Panc1 (cell line): ENCODE measurements at regions not wholly inside any gene's neighbourhood (a gene's known extent, or its start where the extent isn't known, plus 50 kb on each side); places are given as distances from the start of the nearest gene placed in this dataset.

Source experiments
- ATAC-seq: fragments of 200-7000 bp; cut with Tn5 transposase; 2 replicates; pipeline ENCODE4 v1.9.1; 2020; ENCODE audit warnings: mild to moderate bottlenecking, moderate library complexity
- BruUV-seq: library from RNA; stranded (reverse); fragments of 400-500 nt; replicated peaks from 2 replicates; lab custom pipeline; 2021; lab: Mats Ljungman, UMichigan
- CTCF ChIA-PET: fragments of 300-600 bp; sonication (Branson Sonifier 250); formaldehyde crosslinking; loops from one replicate; lab custom pipeline; 2022; ENCODE audit warnings: antibody characterized with exemption; lab: Charles Lee
- POLR2A ChIA-PET: fragments of 300-600 bp; sonication (Branson Sonifier 250); formaldehyde crosslinking; loops from one replicate; lab custom pipeline; 2022; ENCODE audit warnings: antibody characterized with exemption; lab: Charles Lee
- DNase-seq: peaks from one replicate; pipeline ENCODE4 v3.0.0-alpha.2; 2010; ENCODE audit warnings: low read depth, low spot score
- H3K27ac ChIP-seq: 2 replicates; pipeline ENCODE4 v1.5.1; 2011; ENCODE audit warnings: mild to moderate bottlenecking, low read length, inconsistent platforms
- H3K27me3 ChIP-seq: fragments of 200-500 bp; sonication (Bioruptor generic); 2 replicates; pipeline ENCODE4 v1.6.0; 2014; ENCODE audit warnings: low read length, inconsistent platforms; ENCODE audit not compliant: control insufficient read depth, insufficient read depth
- H3K36me3 ChIP-seq: fragments of 200-500 bp; sonication (Bioruptor generic); 2 replicates; pipeline ENCODE4 v1.5.1; 2014; ENCODE audit warnings: inconsistent platforms, mild to moderate bottlenecking, low read length, moderate library complexity; ENCODE audit not compliant: control insufficient read depth, insufficient read depth
- H3K4me1 ChIP-seq: 2 replicates; pipeline ENCODE4 v1.5.1; 2011; ENCODE audit warnings: inconsistent platforms, mild to moderate bottlenecking, low read length, moderate library complexity; ENCODE audit not compliant: control insufficient read depth, insufficient read depth
- H3K4me3 ChIP-seq, 2 experiments: 2 replicates each; pipeline ENCODE4 v1.5.1; 2011 to 2012; ENCODE audit warnings: low read depth in 2 of 2, low read length in 2 of 2, mild to moderate bottlenecking in 2 of 2, inconsistent platforms in 1 of 2, moderate library complexity in 1 of 2
- H3K9me3 ChIP-seq: fragments of 200-500 bp; sonication (Bioruptor generic); 2 replicates; pipeline ENCODE4 v1.5.1; 2014; ENCODE audit warnings: low read depth, mild to moderate bottlenecking, inconsistent platforms, low read length, moderate library complexity; ENCODE audit not compliant: control insufficient read depth, insufficient read depth
- CTCF ChIP-seq: fragments of 450-650 bp; IDR thresholded peaks from 2 replicates; pipeline ENCODE4 v1.5.1; 2017; ENCODE audit warnings: mild to moderate bottlenecking
- POLR2AphosphoS5 ChIP-seq: IDR thresholded peaks from 2 replicates; pipeline ENCODE4 v1.6.1; 2012; ENCODE audit warnings: mild to moderate bottlenecking, low read depth, low read length, moderate library complexity
- REST ChIP-seq, 2 experiments: IDR thresholded peaks; 2 replicates each; pipeline ENCODE4 v1.6.1; 2011 to 2012; ENCODE audit warnings: low read depth in 2 of 2, control low read depth in 1 of 2, low read length in 1 of 2, mild to moderate bottlenecking in 1 of 2, moderate library complexity in 1 of 2; ENCODE audit not compliant: insufficient read depth in 1 of 2
- SIN3A ChIP-seq: IDR thresholded peaks from 2 replicates; pipeline ENCODE4 v1.6.1; 2012; ENCODE audit warnings: low read depth, mild to moderate bottlenecking, low read length, moderate library complexity, borderline replicate concordance; ENCODE audit not compliant: insufficient read depth
- TCF7L2 ChIP-seq: IDR thresholded peaks from 2 replicates; pipeline ENCODE4 v1.6.1; 2011; ENCODE audit warnings: mild to moderate bottlenecking, low read depth, low read length, inconsistent platforms
- in situ Hi-C: cut with HindIII; loops from 2 replicates; pipeline ENCODE4 v1.10.0; 2016; ENCODE audit warnings: low sequenced_read_pairs, low pct_unique_long_range_greater_than_20kb
- intact Hi-C: fragments of 100-400 bp; cut with micrococcal nuclease; formaldehyde crosslinking; loops from one replicate; pipeline ENCODE4 v1.10.0; 2022; ENCODE audit not compliant: unreplicated experiment

DNA sequence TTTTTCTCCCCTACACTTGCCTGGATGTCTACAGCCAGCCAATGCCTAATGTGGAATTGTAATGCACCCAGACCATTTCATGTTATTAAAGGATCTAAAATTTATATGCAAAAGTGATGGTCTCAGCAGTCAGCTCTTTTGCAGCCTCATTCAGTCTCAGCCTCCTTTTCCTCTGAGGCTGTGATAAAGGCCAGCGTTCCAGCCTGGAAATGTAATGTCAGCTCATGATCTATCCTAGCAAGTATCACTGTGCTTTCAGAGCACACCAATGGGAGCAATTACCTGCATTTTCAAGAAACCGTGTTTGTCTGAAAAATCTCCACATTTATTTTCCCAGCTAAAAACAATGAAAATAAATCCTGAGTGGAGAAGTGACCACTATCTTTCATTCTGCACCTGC lies 274.6 kb downstream of the CDH20 start:
- H3K27me3 ChIP-seq: no peaks in the 10 kb centered on the region
- H3K4me3 ChIP-seq: no peak overlapping the region
- BruUV-seq: no TSS peak
- intact Hi-C loops (no loop called here), in situ Hi-C loops (no loop called here)
- H3K4me1 ChIP-seq: no peaks in the 10 kb centered on the region
- TF ChIP-seq CTCF (no peak), REST (IDR thresholded peaks at IDR 0.05; ENCODE audit: insufficient read depth in 1 of 2, low read depth in 2 of 2, low read length in 1 of 2) (no peak), TCF7L2 (no peak), POLR2AphosphoS5 (no peak), SIN3A (no peak)
- H3K9me3 ChIP-seq: no peaks in the 10 kb centered on the region
- ChIA-PET CTCF (no interaction called here), POLR2A (no interaction called here)
- no peak overlapping the region for H3K27ac ChIP-seq
- ATAC-seq: no peak
- no peak for DNase-seq
- H3K36me3 ChIP-seq: no peaks in the 10 kb centered on the region

GRCh38 chr18:61606759-61607158 lies 273.5 kb downstream of the CDH20 start:
- POLR2A ChIA-PET: no interaction called here
- H3K4me3 ChIP-seq: peak overlapping the region in 1 of 2 experiments; percentile 48; a peak in 2 of 4 replicates

More at GRCh38 chr18:61606759-61607158, 273.5 kb downstream of the CDH20 start:
- no TSS peak for BruUV-seq
- in situ Hi-C loops: no loop called here
- intact Hi-C loops: no loop called here
- peak; percentile 48 for DNase-seq
- Histone ChIP-seq H3K9me3 (no peaks in the 10 kb centered on the region), H3K27ac (no peak overlapping the region), H3K27me3 (no peaks in the 10 kb centered on the region), H3K4me1 (no peaks in the 10 kb centered on the region), H3K36me3 (no peaks in the 10 kb centered on the region)
- TF ChIP-seq CTCF (no peak), POLR2AphosphoS5 (no peak), REST (IDR thresholded peaks at IDR 0.05; ENCODE audit: insufficient read depth in 1 of 2, low read depth in 2 of 2, low read length in 1 of 2) (no peak)
- ATAC-seq: peak; percentile 75; the same call in 1 of the 2 replicates
- CTCF ChIA-PET: no interaction called here
